MCF 10A (cell line): ENCODE measurements at regions not wholly inside any gene's neighbourhood (a gene's known extent, or its start where the extent isn't known, plus 50 kb on each side); places are given as distances from the start of the nearest gene placed in this dataset.
"Not testable (repeated sequence)": the region's sequence is repeated elsewhere in the genome, so short reads cannot be mapped to it uniquely, and the experiment has no call there.

Source experiments
- BruUV-seq: library from RNA; stranded (reverse); fragments of 400-500 nt; replicated peaks from 2 replicates; lab custom pipeline; 2021; lab: Mats Ljungman, UMichigan
- CTCF ChIA-PET: fragments of 300-600 bp; sonication (Branson Sonifier 250); formaldehyde crosslinking; extraction: SDS; loops from one replicate; lab custom pipeline; 2021; ENCODE audit warnings: antibody characterized with exemption, inconsistent platforms; lab: Yijun Ruan, JAX
- POLR2A ChIA-PET: fragments of 300-600, 350-650 bp; sonication (Branson Sonifier 250); formaldehyde crosslinking; extraction: SDS; loops from one replicate; lab custom pipeline; 2020; ENCODE audit warnings: antibody characterized with exemption, inconsistent platforms; lab: Yijun Ruan, JAX
- DNase-seq: peaks from one replicate; pipeline ENCODE4 v3.0.0-alpha.2; 2018; ENCODE audit not compliant: unreplicated experiment
- H3K27ac Mint-ChIP-seq: one replicate; pipeline ENCODE4 v1.8.0; 2022; ENCODE audit warnings: mild to moderate bottlenecking, low read depth, mixed read lengths; ENCODE audit not compliant: unreplicated experiment
- H3K27me3 Mint-ChIP-seq: one replicate; pipeline ENCODE4 v1.8.0; 2022; ENCODE audit warnings: mixed read lengths; ENCODE audit not compliant: insufficient read depth, unreplicated experiment
- H3K36me3 Mint-ChIP-seq: one replicate; pipeline ENCODE4 v1.8.0; 2022; ENCODE audit warnings: mild to moderate bottlenecking, moderate library complexity, mixed read lengths; ENCODE audit not compliant: insufficient read depth, unreplicated experiment
- H3K4me1 Mint-ChIP-seq: one replicate; pipeline ENCODE4 v1.8.0; 2022; ENCODE audit warnings: mixed read lengths; ENCODE audit not compliant: insufficient read depth, unreplicated experiment
- H3K4me3 Mint-ChIP-seq: one replicate; pipeline ENCODE4 v1.8.0; 2022; ENCODE audit warnings: mild to moderate bottlenecking, moderate library complexity, mixed read lengths; ENCODE audit not compliant: unreplicated experiment
- H3K9me3 Mint-ChIP-seq: one replicate; pipeline ENCODE4 v1.8.0; 2022; ENCODE audit warnings: mixed read lengths; ENCODE audit not compliant: unreplicated experiment
- CTCF ChIP-seq: fragments of 200-600 bp; IDR thresholded peaks from one replicate; pipeline ENCODE4 v1.8.0; 2022; ENCODE audit warnings: antibody characterized with exemption, mild to moderate bottlenecking; ENCODE audit not compliant: unreplicated experiment
- intact Hi-C: fragments of 100-400 bp; cut with micrococcal nuclease; formaldehyde crosslinking; loops from 2 replicates; pipeline ENCODE4 v1.14.1; 2022

- ChIA-PET CTCF (no interaction called here), POLR2A (no interaction called here)
- no peaks in the 10 kb centered on the region for H3K27me3 Mint-ChIP-seq
- peaks cover 21% of the 10 kb centered on the region for H3K9me3 Mint-ChIP-seq
- no peak for DNase-seq
- no peaks in the 10 kb centered on the region for H3K36me3 Mint-ChIP-seq
- intact Hi-C loops: no loop called here
- H3K27ac Mint-ChIP-seq: no peak overlapping the region
- H3K4me1 Mint-ChIP-seq: peaks cover 7% of the 10 kb centered on the region
- TF ChIP-seq CTCF: no peak
- H3K4me3 Mint-ChIP-seq: no peak overlapping the region
- BruUV-seq: no TSS peak
Measured at GRCh38 chr4:13998850-13999445, 371.4 kb upstream of the BOD1L1 start.

GRCh38 chr4:14000091-14000814, 372.7 kb upstream of the BOD1L1 start:
- BruUV-seq: no TSS peak
- H3K27me3 Mint-ChIP-seq: no peaks in the 10 kb centered on the region
- intact Hi-C loops: no loop called here
- H3K36me3 Mint-ChIP-seq: no peaks in the 10 kb centered on the region
- ChIA-PET CTCF (no interaction called here), POLR2A (no interaction called here)
- no peak for DNase-seq
- H3K4me1 Mint-ChIP-seq: peaks cover 7% of the 10 kb centered on the region
- TF ChIP-seq CTCF: no peak
- H3K4me3 Mint-ChIP-seq: no peak overlapping the region
- H3K9me3 Mint-ChIP-seq: peaks cover 24% of the 10 kb centered on the region
- H3K27ac Mint-ChIP-seq: no peak overlapping the region

GRCh38 chr4:14002331-14002730, 374.8 kb upstream of the BOD1L1 start:
- peaks cover 24% of the 10 kb centered on the region for H3K9me3 Mint-ChIP-seq
- H3K27me3 Mint-ChIP-seq, H3K27ac Mint-ChIP-seq, H3K36me3 Mint-ChIP-seq, POLR2A ChIA-PET, H3K4me3 Mint-ChIP-seq, BruUV-seq, H3K4me1 Mint-ChIP-seq, DNase-seq, intact Hi-C loops: not testable (repeated sequence)
- CTCF ChIA-PET: interaction anchor here (0.6 kb wide), 1 partner anchor 296 kb away, joined by 3 read pairs; no protein-coding TSS in a partner anchor

- CTCF ChIA-PET: no interaction called here
Measured at GRCh38 chr4:14008494-14008893, 381.0 kb upstream of the BOD1L1 start.

More at GRCh38 chr4:14008494-14008893, 381.0 kb upstream of the BOD1L1 start:
- Mint-ChIP-seq H3K4me3 (no peak overlapping the region), H3K4me1 (no peaks in the 10 kb centered on the region), H3K9me3 (peaks cover 8% of the 10 kb centered on the region), H3K27ac (no peak overlapping the region), H3K36me3 (no peaks in the 10 kb centered on the region), H3K27me3 (no peaks in the 10 kb centered on the region)
- POLR2A ChIA-PET: no interaction called here
- intact Hi-C loops: no loop called here
- no TSS peak for BruUV-seq
- no peak for DNase-seq
- no peak for TF ChIP-seq CTCF
